Activated naive CD4-positive, alpha-beta T cell treated with anti-CD3 and anti-CD28 coated beads, Interleukin-2, amount 50 U/mL, for 72 hours (primary cell): ENCODE measurements at regions not wholly inside any gene's neighbourhood (a gene's known extent, or its start where the extent isn't known, plus 50 kb on each side); places are given as distances from the start of the nearest gene placed in this dataset.

ENCODE experiments used
- ATAC-seq, 2 donors: fragments of 150-1000 bp; cut with Tn5 transposase; 2 replicates each; pipeline ENCODE4 v1.10.0; 2021; ENCODE audit warnings: mild to moderate bottlenecking in 2 of 2, moderate library complexity in 2 of 2
- DNase-seq, 2 donors: peaks; one replicate each; pipeline ENCODE4 v3.0.0; 2021 to 2022; ENCODE audit warnings: low spot score in 2 of 2
- H3K27ac Mint-ChIP-seq, 2 donors: one replicate each; pipeline ENCODE4 v1.8.0; 2022; ENCODE audit warnings: mild to moderate bottlenecking in 2 of 2, mixed read lengths in 2 of 2
- H3K36me3 Mint-ChIP-seq, 2 donors: one replicate each; pipeline ENCODE4 v1.8.0; 2022; ENCODE audit warnings: mixed read lengths in 2 of 2
- H3K9me3 Mint-ChIP-seq, 2 donors: one replicate each; pipeline ENCODE4 v1.8.0; 2022; ENCODE audit warnings: mixed read lengths in 2 of 2

- ATAC-seq (no peak), DNase-seq (no peak)
- Mint-ChIP-seq H3K36me3 (no peaks in the 10 kb centered on the region), H3K9me3 (no peaks in the 10 kb centered on the region), H3K27ac (no peak overlapping the region)
These were observed 1165.9 kb upstream of the TMEM132C start for GRCh38 chr12:127101076-127101475.

- no peak for ATAC-seq
- H3K27ac Mint-ChIP-seq = no peak overlapping the region
- no peaks in the 10 kb centered on the region for H3K36me3 Mint-ChIP-seq
- DNase-seq = no peak
- H3K9me3 Mint-ChIP-seq = no peaks in the 10 kb centered on the region
These were observed 1160.9 kb upstream of the TMEM132C start for GRCh38 chr12:127106041-127106440.

- Mint-ChIP-seq H3K9me3 (no peaks in the 10 kb centered on the region), H3K27ac (no peak overlapping the region), H3K36me3 (no peaks in the 10 kb centered on the region)
- DNase-seq = no peak
- ATAC-seq = no peak
These were observed 1160.3 kb upstream of the TMEM132C start for GRCh38 chr12:127106697-127107096.

GRCh38 chr12:127107744-127108143, 1159.2 kb upstream of the TMEM132C start:
- ATAC-seq (peak in 1 of 2 donors; percentile 20), DNase-seq (no peak)
- no peaks in the 10 kb centered on the region for H3K9me3 Mint-ChIP-seq
- no peaks in the 10 kb centered on the region for H3K36me3 Mint-ChIP-seq
- H3K27ac Mint-ChIP-seq = peak overlapping the region; percentile 5 to 29

GRCh38 chr12:127108360-127109215, 1158.4 kb upstream of the TMEM132C start:
- H3K36me3 Mint-ChIP-seq = no peaks in the 10 kb centered on the region
- peak in 1 of 2 donors; percentile 50 for DNase-seq
- H3K27ac Mint-ChIP-seq = no peak overlapping the region
- ATAC-seq = peak; percentile 46 to 71
- H3K9me3 Mint-ChIP-seq = no peaks in the 10 kb centered on the region

GRCh38 chr12:127113945-127114344, 1153.0 kb upstream of the TMEM132C start:
- ATAC-seq (no peak), DNase-seq (no peak)
- H3K9me3 Mint-ChIP-seq = no peaks in the 10 kb centered on the region
- H3K27ac Mint-ChIP-seq = no peak overlapping the region
- H3K36me3 Mint-ChIP-seq = no peaks in the 10 kb centered on the region

GRCh38 chr12:127115468-127116035, 1151.4 kb upstream of the TMEM132C start:
- Mint-ChIP-seq H3K36me3 (no peaks in the 10 kb centered on the region), H3K9me3 (no peaks in the 10 kb centered on the region), H3K27ac (no peak overlapping the region)
- no peak for ATAC-seq
- DNase-seq = no peak

GRCh38 chr12:127118251-127118650, 1148.7 kb upstream of the TMEM132C start:
- ATAC-seq (no peak), DNase-seq (no peak)
- Mint-ChIP-seq H3K27ac (no peak overlapping the region), H3K9me3 (no peaks in the 10 kb centered on the region), H3K36me3 (no peaks in the 10 kb centered on the region)

GRCh38 chr12:127119600-127120140, 1147.3 kb upstream of the TMEM132C start:
- H3K36me3 Mint-ChIP-seq = no peaks in the 10 kb centered on the region
- H3K9me3 Mint-ChIP-seq = no peaks in the 10 kb centered on the region
- no peak for ATAC-seq
- DNase-seq = no peak
- H3K27ac Mint-ChIP-seq = no peak overlapping the region

- DNase-seq (no peak), ATAC-seq (no peak)
- Mint-ChIP-seq H3K27ac (no peak overlapping the region), H3K9me3 (no peaks in the 10 kb centered on the region), H3K36me3 (no peaks in the 10 kb centered on the region)
These were observed 1146.1 kb upstream of the TMEM132C start for GRCh38 chr12:127120851-127121250.

GRCh38 chr12:127121494-127122084, 1145.4 kb upstream of the TMEM132C start:
- Mint-ChIP-seq H3K36me3 (no peaks in the 10 kb centered on the region), H3K27ac (no peak overlapping the region), H3K9me3 (no peaks in the 10 kb centered on the region)
- no peak for ATAC-seq
- no peak for DNase-seq

GRCh38 chr12:127125607-127126259, 1141.2 kb upstream of the TMEM132C start:
- H3K9me3 Mint-ChIP-seq = peaks cover 0 to 4% of the 10 kb centered on the region in 2 donors
- peak overlapping the region in 1 of 2 donors; percentile 4 for H3K27ac Mint-ChIP-seq
- DNase-seq (peak; percentile 51 to 63), ATAC-seq (peak; percentile 91 to 92)
- no peaks in the 10 kb centered on the region for H3K36me3 Mint-ChIP-seq

GRCh38 chr12:127126260-127126628, 1140.7 kb upstream of the TMEM132C start:
- Mint-ChIP-seq H3K9me3 (peaks cover 0 to 4% of the 10 kb centered on the region in 2 donors), H3K36me3 (no peaks in the 10 kb centered on the region), H3K27ac (peak overlapping the region; percentile 4 to 85)
- DNase-seq = no peak
- no peak for ATAC-seq

GRCh38 chr12:127127897-127128296, 1139.1 kb upstream of the TMEM132C start:
- DNase-seq = no peak
- no peak overlapping the region for H3K27ac Mint-ChIP-seq

GRCh38 chr12:127130506-127131124, 1136.4 kb upstream of the TMEM132C start:
- ATAC-seq (no peak), DNase-seq (no peak)
- Mint-ChIP-seq H3K9me3 (peaks cover 6 to 8% of the 10 kb centered on the region in 2 donors), H3K36me3 (peaks cover 0 to 7% of the 10 kb centered on the region in 2 donors), H3K27ac (no peak overlapping the region)

More at GRCh38 chr12:127127897-127128296, 1139.1 kb upstream of the TMEM132C start:
- Mint-ChIP-seq H3K9me3 (peaks cover 0 to 4% of the 10 kb centered on the region in 2 donors), H3K36me3 (no peaks in the 10 kb centered on the region)
- no peak for ATAC-seq

GRCh38 chr12:127133675-127134335, 1133.2 kb upstream of the TMEM132C start:
- Mint-ChIP-seq H3K36me3 (peaks cover 10 to 12% of the 10 kb centered on the region in 2 donors), H3K9me3 (peaks cover 17 to 25% of the 10 kb centered on the region in 2 donors), H3K27ac (no peak overlapping the region)
- ATAC-seq = no peak
- DNase-seq = no peak
